T-helper 2 cell treated with Interferon-gamma antibody and Interleukin-4, amounts not matched to agents 100 ng/mL and 5 ng/mL, for 36 hours (primary cell): ENCODE measurements at regions not wholly inside any gene's neighbourhood (a gene's known extent, or its start where the extent isn't known, plus 50 kb on each side); places are given as distances from the start of the nearest gene placed in this dataset.

ENCODE experiments used
- intact Hi-C: fragments of 100-400 bp; cut with micrococcal nuclease; formaldehyde crosslinking; loops from one replicate; pipeline ENCODE4 v1.15.1; 2023

GRCh38 chr9:105143136-105143430, 101.4 kb upstream of the SLC44A1 start:
- intact Hi-C loops = no loop called here

- intact Hi-C loops = no loop called here
Measured at GRCh38 chr9:105144076-105144475, 100.4 kb upstream of the SLC44A1 start.

DNA sequence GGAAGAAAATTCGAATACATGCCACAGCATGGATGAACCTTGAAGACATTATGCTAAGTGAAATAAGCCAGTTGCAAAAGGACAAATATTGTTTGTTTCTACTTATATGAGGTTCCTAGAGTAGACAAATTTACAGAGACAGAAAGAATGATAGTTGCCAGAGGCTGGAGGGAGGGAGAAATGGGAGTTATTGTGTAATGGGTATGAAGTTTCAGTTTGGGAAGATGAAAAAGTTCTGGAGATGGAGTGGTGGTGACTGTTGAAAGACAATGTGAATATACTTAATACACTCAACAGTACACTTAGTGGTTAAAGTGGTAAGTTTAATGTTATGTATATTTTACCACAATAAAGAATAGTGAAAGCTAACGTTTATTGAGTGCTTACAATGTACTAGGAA, 99.6 kb upstream of the SLC44A1 start:
- intact Hi-C loops = no loop called here

DNA sequence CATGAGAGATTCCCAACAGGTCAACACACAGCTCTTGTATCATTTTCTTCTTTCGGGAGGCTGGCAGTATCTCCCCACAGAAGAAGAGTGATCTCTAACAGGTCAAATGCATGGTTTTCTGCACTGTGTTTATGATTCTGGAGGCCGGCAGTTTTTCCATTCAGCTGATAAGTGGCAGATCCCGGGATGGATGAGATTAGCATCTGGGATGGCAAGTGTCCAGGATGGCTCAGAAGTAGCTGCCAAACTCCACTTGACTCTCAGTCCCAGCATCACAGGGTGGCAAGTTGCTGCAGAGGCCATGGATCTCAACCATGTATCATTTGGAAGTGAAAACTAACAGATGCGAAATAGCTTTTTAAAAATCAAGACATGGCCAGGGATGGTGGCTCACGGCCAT, 97.8 kb upstream of the SLC44A1 start:
- intact Hi-C loops = no loop called here

DNA sequence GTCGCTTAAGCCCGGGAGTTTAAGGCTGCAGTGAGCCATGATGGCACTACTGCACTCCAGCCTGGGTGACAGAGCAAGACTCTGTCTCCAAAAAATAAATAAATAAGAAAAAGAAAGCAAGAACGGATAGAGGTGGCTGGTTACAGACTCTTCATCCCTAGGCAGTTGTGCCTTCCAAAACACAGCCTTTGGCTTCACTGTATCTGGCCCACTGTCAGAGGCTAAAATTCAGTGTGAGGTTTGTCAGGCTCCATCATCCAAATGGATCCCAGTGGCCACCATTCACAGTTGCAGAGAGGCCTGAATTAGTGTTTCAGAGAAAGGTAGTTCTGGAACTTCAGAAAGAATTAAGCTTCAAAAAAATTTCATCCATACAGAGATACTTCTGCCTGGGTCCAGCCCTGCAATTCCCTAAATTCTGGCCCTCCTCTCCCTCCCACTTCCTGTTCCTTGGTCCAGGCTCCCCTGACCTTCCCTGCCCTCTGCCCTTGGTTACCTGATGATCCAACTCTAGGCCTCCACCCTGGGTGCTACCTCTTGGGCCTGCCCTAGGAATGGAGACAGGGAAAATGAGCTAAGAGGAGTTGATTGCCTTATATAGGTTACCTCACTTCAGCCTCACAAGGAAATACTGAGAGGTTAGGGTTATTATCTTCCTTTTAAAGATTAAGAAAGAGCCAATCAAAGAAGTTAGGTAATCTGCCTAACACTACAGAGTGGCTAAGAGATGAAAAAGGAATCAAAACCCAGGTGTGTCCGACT, 97.2 kb upstream of the SLC44A1 start:
- intact Hi-C loops = no loop called here

DNA sequence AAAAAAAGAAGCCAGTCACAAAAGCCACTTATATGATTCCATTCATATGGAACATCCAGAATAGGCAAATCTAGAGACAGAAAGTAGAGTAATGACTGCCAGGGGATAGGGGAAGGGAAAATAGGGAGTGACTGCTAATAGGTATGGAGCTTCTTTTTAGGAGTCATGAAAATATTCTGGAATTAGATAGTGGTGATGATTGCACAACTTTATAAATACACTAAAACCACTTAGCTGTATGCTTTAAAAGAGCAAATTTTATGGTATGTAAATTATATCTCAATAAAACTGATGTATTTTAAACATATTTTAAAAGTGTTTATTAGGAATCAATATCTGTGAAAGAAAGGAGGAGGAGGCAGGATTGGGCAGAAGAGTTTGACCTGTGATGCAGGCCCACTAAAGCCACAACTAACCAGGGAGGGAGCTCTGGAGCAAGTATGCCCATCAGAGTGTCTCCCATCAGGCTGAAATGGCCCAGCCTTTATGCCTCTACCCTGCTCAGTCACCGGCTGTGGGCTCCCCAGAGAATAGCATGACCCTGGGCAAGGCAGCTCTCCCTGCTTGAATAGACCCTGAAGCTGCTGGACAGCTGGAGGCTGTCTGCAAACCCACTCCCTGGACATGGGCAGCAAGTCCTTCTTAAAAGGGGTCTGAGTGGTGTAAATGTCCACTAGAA, 96.0 kb upstream of the SLC44A1 start:
- intact Hi-C loops = no loop called here

GRCh38 chr9:105150991-105151685, 93.3 kb upstream of the SLC44A1 start:
- intact Hi-C loops = no loop called here

DNA sequence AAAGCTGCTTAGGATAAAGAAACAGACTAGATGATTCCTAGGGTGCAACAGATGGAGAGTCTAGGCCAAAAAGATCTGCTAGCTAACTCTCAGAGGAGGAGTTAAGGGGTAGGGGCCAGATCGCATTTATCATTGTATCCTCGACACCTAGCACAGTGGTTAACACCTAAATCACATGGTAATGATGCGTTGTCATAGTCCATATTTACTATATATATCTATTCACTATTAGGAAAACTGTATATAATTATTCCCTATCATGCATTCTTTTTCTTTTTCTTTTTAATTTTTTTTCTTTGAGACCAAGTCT, 92.8 kb upstream of the SLC44A1 start:
- intact Hi-C loops = no loop called here

- intact Hi-C loops = no loop called here
Measured at GRCh38 chr9:105154723-105155191, 89.7 kb upstream of the SLC44A1 start.

DNA sequence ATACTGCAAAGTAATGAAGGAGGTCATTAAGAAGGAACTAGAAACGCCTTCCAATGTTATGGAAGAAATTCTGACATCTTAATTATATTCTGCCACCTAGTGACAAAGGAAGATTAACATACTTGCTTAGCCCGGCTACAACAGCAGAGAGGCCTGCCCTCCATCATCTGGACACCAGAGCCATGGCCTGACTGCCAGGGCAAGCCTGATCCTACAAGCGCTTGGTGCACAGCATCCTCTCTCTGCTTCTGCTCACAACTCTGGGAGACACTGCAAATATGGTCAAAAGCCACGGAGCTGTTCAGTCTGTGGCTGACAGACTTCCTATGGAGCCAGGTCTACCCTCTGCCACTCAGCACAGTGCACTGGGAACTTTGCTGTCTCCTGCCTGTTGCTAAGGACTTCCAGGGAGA, 87.3 kb upstream of the SLC44A1 start:
- intact Hi-C loops = loop anchor here (1.0 to 2.0 kb wide), 3 partner anchors 230 to 376 kb away; no protein-coding TSS in a partner anchor

GRCh38 chr9:105158020-105158419, 86.4 kb upstream of the SLC44A1 start:
- intact Hi-C loops = no loop called here

DNA sequence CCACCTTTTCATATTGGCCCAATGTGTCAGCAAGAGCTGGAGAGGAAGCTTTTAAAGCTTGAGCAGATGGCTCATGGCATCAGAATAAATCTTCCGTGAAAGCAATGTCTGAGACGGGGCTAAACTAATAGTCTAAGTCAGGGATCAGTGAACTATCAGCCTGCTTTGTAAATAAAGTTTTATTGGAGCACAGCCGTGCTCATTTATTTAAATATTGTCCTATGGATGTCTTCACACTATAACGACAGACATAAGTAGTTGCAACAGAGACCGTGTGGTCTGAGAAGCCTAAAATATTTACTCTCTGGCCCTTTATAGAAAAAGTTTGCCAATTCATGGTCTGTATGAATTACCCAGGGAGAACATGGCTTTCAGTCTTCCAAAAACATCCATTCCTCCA, 85.6 kb upstream of the SLC44A1 start:
- intact Hi-C loops = loop anchor here (1.0 kb wide), 1 partner anchor 256 kb away; no protein-coding TSS in a partner anchor

DNA sequence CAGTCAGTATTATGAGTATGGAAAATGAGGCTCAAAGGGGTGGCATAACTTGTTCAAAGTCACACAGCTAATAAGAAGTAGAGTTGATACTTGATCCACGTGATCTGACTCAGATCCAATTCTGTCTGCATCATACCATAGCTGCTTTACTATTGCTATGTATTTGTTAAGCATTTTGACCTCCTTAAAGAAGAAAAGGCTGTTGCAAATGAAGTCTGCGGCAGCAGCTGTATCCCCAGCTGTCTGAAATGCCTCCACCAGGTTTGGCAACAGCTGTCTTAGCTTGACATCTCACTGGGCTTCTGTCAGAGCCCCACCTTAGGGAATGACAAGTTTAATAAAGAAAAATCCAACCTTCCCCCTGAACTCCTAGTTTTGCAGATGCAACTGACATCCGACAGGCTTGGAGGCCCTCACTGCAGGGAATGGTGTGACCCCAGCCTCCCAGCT, 75.6 kb upstream of the SLC44A1 start:
- intact Hi-C loops = no loop called here

DNA sequence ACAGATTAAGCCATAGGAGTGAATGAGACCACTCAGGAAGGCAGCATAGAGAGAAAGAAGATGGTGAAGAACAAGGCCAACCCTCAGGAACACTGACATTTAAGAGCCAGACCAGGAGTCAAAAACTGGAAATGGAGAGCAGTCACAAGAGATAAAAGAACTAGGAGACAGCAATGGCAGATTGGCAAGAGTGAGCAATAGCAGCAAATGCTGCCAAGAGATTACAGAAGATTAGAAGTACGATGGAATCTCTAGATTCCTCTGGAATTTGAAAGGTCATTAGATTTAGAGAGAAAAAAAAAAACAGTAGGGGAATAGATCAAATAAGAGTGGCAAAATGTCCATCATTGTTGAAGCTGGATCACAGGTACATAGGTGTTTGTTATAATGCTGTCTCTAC, 73.4 kb upstream of the SLC44A1 start:
- intact Hi-C loops = no loop called here

- intact Hi-C loops = no loop called here
Measured at GRCh38 chr9:105171589-105171988, 72.9 kb upstream of the SLC44A1 start.

DNA sequence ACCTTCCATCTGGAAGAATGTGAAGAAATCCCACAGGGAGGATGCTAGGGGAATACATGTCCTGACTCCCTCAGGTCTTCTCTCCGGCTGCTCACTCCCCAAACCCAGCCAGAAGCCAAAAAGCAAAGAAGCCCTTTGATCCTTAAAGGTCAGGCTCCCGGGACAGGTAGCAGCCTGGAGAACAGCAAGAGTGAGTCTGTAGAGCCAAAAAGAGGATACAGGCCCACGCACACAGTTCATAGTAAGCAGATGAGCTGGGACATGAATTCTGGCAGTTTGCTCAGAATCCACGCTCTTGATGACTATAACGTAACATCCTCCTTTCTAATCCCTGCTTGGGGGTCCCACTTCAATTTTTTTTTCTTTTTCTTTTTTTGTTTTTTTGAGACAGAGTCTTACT, 72.0 kb upstream of the SLC44A1 start:
- intact Hi-C loops = no loop called here

- intact Hi-C loops = no loop called here
Measured at GRCh38 chr9:105173306-105173705, 71.1 kb upstream of the SLC44A1 start.

GRCh38 chr9:105173826-105174225, 70.6 kb upstream of the SLC44A1 start:
- intact Hi-C loops = no loop called here

DNA sequence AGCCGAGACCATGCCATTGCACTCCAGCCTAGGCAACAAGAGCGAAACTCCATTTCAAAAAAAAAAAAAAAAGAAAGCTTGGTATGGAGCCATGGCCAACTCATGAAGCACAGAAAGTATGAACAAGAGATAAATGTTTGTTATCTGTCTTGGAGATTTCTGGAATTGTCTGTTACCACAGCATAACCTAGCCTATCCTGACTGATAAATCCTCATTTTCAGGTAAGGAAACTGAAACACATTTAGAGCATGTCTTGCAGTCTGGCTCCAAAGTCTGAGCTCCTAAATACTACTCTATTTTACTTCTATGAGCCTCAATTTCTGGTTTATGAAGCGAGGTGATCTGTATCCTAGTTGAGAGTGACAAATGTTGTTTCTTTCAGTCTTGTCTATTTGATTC, 68.3 kb upstream of the SLC44A1 start:
- intact Hi-C loops = no loop called here

DNA sequence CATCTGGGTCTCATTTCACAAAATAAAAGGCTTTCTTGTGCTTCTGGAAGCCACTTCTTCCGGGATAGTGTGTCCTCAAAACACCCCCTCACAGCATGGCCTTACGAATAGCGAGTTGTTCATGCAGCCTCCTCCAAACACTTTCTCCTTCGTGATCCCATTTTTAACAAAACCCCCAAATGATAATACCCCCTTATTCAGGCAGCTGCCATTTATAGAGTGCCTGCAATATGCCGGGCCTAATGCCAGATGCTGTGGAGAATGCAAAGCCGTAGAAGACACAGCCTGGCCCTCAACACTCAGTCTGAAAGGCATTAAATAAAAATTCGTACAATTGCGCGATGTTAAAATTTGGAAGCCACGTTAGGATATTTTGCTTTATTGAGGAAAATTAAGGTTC, 66.4 kb upstream of the SLC44A1 start:
- intact Hi-C loops = no loop called here

- intact Hi-C loops = no loop called here
Measured at GRCh38 chr9:105187781-105188180, 56.7 kb upstream of the SLC44A1 start.

DNA sequence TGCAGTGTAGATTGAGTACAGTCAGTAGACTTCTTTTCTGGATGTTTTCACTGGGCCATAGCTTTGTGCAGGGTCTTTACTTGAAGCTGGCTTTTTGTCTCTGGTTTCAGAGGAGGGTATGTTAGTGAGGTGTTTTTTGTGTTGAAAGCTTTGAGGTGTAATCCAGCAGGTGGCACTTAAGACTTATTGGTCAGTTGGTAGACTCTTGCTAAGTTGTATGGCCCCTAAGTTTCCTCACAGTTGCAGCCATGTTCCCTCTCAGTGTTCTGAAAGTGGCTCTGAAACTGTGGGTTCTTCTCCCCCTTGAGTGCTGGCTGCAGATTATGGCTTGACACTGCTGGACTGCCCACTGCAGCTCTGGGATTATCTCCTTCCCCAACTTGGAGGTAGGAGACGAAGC, 55.7 kb upstream of the SLC44A1 start:
- intact Hi-C loops = no loop called here
